HepG2 (cell line): ENCODE measurements at regions not wholly inside any gene's neighbourhood (a gene's known extent, or its start where the extent isn't known, plus 50 kb on each side); places are given as distances from the start of the nearest gene placed in this dataset.

Source experiments
- ATAC-seq: fragments of 200-7000 bp; cut with Tn5 transposase; 3 replicates; pipeline ENCODE4 v1.9.1; 2020; ENCODE audit warnings: mild to moderate bottlenecking, moderate library complexity
- BruUV-seq: library from RNA; stranded (reverse); fragments of 400-500 nt; replicated peaks from 2 replicates; lab custom pipeline; 2021; lab: Mats Ljungman, UMichigan
- CTCF ChIA-PET: fragments of 300-600 bp; formaldehyde crosslinking; extraction: SDS; loops from one replicate; lab custom pipeline; 2021; ENCODE audit warnings: low total read pairs, inconsistent platforms, low intra/inter-chr PET ratio; lab: Yijun Ruan, JAX
- POLR2A ChIA-PET: fragments of 350-600 bp; sonication (Branson Sonifier 250); formaldehyde crosslinking; loops from one replicate; lab custom pipeline; 2020; ENCODE audit warnings: antibody characterized with exemption, inconsistent platforms; lab: Yijun Ruan, JAX
- DNase-seq: peaks from one replicate; pipeline ENCODE4 v3.0.0-alpha.2; 2015; ENCODE audit warnings: low spot score
- FAIRE-seq: peaks from 3 replicates; lab custom pipeline; 2011; peaks lifted over from hg19 to GRCh38; lab: Jason Lieb, UNC
- H2AFZ ChIP-seq: one replicate; pipeline ENCODE4 v1.6.1; 2011; ENCODE audit warnings: low read length, inconsistent platforms
- H3K27ac ChIP-seq: fragments of 300-600 bp; 3 replicates; pipeline ENCODE4 v1.8.0; 2011; ENCODE audit warnings: mixed run types, mild to moderate bottlenecking, mixed read lengths, low read length, inconsistent platforms; ENCODE audit not compliant: insufficient read depth; ENCODE audit errors: extremely low read length
- H3K27me3 ChIP-seq, 2 experiments: fragments of 200-600 bp in 1 of 2; 2 replicates in 1 of 2; 3 replicates in 1 of 2; pipeline versions ENCODE4 v1.6.0 to v1.8.0; 2011; ENCODE audit warnings: low read length in 2 of 2, mild to moderate bottlenecking in 2 of 2, moderate library complexity in 2 of 2, inconsistent platforms in 1 of 2; ENCODE audit not compliant: insufficient read depth in 2 of 2, control insufficient read depth in 1 of 2
- H3K36me3 ChIP-seq, 2 experiments: fragments of 200-600 bp in 1 of 2; replicated peaks in 1 of 2; 2 replicates in 1 of 2; 3 replicates in 1 of 2; pipeline versions ENCODE4 v1.5.1 to v1.8.0; 2011; ENCODE audit warnings: low read length in 2 of 2, inconsistent platforms in 1 of 2; ENCODE audit not compliant: insufficient read depth in 2 of 2, control insufficient read depth in 1 of 2
- H3K4me1 ChIP-seq: 2 replicates; pipeline ENCODE4 v1.5.1; 2012; ENCODE audit warnings: low read length, inconsistent platforms; ENCODE audit not compliant: insufficient read depth
- H3K4me2 ChIP-seq: 2 replicates; pipeline ENCODE4 v1.6.0; 2011; ENCODE audit warnings: low read depth, low read length, inconsistent platforms
- H3K4me3 ChIP-seq, 3 experiments: fragments of 200-600 bp in 1 of 3; sonication (generic), shearing (Covaris generic) in 1 of 3; replicated peaks in 1 of 3; 2 replicates each; pipeline ENCODE4 v1.5.1; 2011 to 2016; ENCODE audit warnings: low read length in 3 of 3, inconsistent platforms in 2 of 3, low read depth in 2 of 3, mild to moderate bottlenecking in 2 of 3, control low read depth in 1 of 3, mixed read lengths in 1 of 3; ENCODE audit not compliant: insufficient read depth in 1 of 3
- H3K79me2 ChIP-seq: one replicate; pipeline ENCODE4 v1.6.1; 2011; ENCODE audit warnings: low read length, inconsistent platforms; ENCODE audit not compliant: insufficient read depth
- H3K9ac ChIP-seq: 2 replicates; pipeline ENCODE4 v1.6.0; 2011; ENCODE audit warnings: mild to moderate bottlenecking, low read depth, low read length, inconsistent platforms; ENCODE audit not compliant: insufficient read depth
- H3K9me3 ChIP-seq: 2 replicates; pipeline ENCODE4 v1.5.1; 2012; ENCODE audit warnings: mild to moderate bottlenecking, low read length
- H4K20me1 ChIP-seq: 2 replicates; pipeline ENCODE4 v1.6.0; 2011; ENCODE audit warnings: inconsistent platforms, mild to moderate bottlenecking, low read length, moderate library complexity; ENCODE audit not compliant: insufficient read depth
- ASH2L ChIP-seq: fragments of 300-600, 200-600 bp; sonication (generic); IDR thresholded peaks from 2 replicates; pipeline ENCODE4 v1.7.0; 2017; ENCODE audit warnings: low read depth, mild to moderate bottlenecking, moderate library complexity, mixed read lengths, low read length; ENCODE audit not compliant: insufficient read length
- HHEX ChIP-seq: IDR thresholded peaks from 2 replicates; pipeline ENCODE4 v1.6.1; 2016; ENCODE audit warnings: control low read depth
- KAT8 ChIP-seq: IDR thresholded peaks from 2 replicates; pipeline ENCODE4 v1.6.1; 2016; ENCODE audit warnings: missing genetic modification reagents, missing compliant biosample characterization
- NAIF1 ChIP-seq: sonication (generic); formaldehyde crosslinking; IDR thresholded peaks from 2 replicates; pipeline ENCODE4 v1.5.0; 2020; ENCODE audit warnings: mild to moderate bottlenecking, missing genetic modification reagents, borderline replicate concordance
- SRF ChIP-seq: IDR thresholded peaks from 2 replicates; pipeline ENCODE4 v1.6.1; 2011; ENCODE audit warnings: mild to moderate bottlenecking, low read depth, low read length, moderate library complexity
- TCF12 ChIP-seq, 2 experiments: fragments of 450-650 bp in 1 of 2; sonication (generic) in 1 of 2; formaldehyde crosslinking in 1 of 2; IDR thresholded peaks; 2 replicates each; pipeline versions ENCODE4 v1.6.1 to v1.8.0; 2017 to 2022; ENCODE audit warnings: antibody characterized with exemption in 1 of 2, mild to moderate bottlenecking in 1 of 2, missing genetic modification reagents in 1 of 2, moderate library complexity in 1 of 2
- THAP11 ChIP-seq: IDR thresholded peaks from 2 replicates; pipeline ENCODE4 v1.6.1; 2016; ENCODE audit warnings: missing biosample characterization, missing genetic modification reagents
- ZFP37 ChIP-seq: sonication (generic); formaldehyde crosslinking; IDR thresholded peaks from 2 replicates; pipeline ENCODE4 v1.4.0; 2020; ENCODE audit warnings: missing genetic modification reagents, borderline replicate concordance
- ZFYVE20 ChIP-seq: sonication (generic); formaldehyde crosslinking; IDR thresholded peaks from 2 replicates; pipeline ENCODE4 v1.8.0; 2023; ENCODE audit warnings: low read depth, mild to moderate bottlenecking, moderate library complexity, missing genetic modification reagents, borderline replicate concordance
- WGBS: methylation state at CpG from one replicate; pipeline ENCODE4 v1.1.6; 2017; ENCODE audit warnings: low lambda C conversion rate; 5-methylcytosine and 5-hydroxymethylcytosine counted together
- in situ Hi-C: cut with HindIII; loops from 2 replicates; pipeline ENCODE4 v1.10.0; 2017; ENCODE audit warnings: low pct_unique_long_range_greater_than_20kb; ENCODE audit not compliant: extremely low pct_ligation_motif_present
- intact Hi-C: fragments of 100-400 bp; cut with micrococcal nuclease; formaldehyde crosslinking; loops from one replicate; pipeline ENCODE4 v1.10.0; 2022; ENCODE audit not compliant: unreplicated experiment
- TF ChIP-seq, protein P1 (sequence below): IDR thresholded peaks from 2 replicates; pipeline ENCODE4 v1.6.1; 2016; ENCODE audit warnings: mild to moderate bottlenecking

DNA sequence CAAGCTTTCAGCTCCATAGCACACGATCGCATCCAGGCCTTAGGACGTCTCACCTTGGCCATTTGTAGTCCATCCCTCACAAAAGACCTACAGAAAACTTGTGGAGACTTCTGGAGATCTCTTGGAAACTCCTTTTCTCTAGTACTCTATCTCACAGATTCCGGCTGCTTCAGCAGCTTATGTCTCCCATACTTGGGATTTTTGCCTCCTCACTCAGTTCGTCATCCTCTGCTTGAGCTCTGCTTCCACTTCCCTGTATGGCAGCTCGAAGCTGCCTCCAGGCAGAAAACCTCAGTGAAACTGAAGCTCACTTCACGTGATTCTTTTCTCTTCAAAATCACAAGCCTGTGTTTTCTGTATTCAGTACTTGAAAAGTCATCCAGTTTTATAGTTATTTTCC is 178.7 kb upstream of the GDF10 start:
- no peaks in the 10 kb centered on the region for H3K4me1 ChIP-seq
- H3K36me3 ChIP-seq, result no peaks in the 10 kb centered on the region
- FAIRE-seq (no peak), ATAC-seq (no peak), DNase-seq (no peak)
- CTCF ChIA-PET, result no interaction called here
- H3K4me3 ChIP-seq, result no peak overlapping the region
- H4K20me1 ChIP-seq, result no peaks in the 10 kb centered on the region
- no peak overlapping the region for H3K4me2 ChIP-seq
- no TSS peak for BruUV-seq
- no peak overlapping the region for H3K27ac ChIP-seq
- no peaks in the 10 kb centered on the region; a peak in 2 of 5 replicates for H3K27me3 ChIP-seq
- H3K79me2 ChIP-seq, result no peaks in the 10 kb centered on the region
- POLR2A ChIA-PET, result no interaction called here
- H3K9ac ChIP-seq, result no peak overlapping the region
- in situ Hi-C loops (no loop called here), intact Hi-C loops (no loop called here)
- WGBS, result 29% methylated on average over 7 of the region's 7 CpGs
- TF ChIP-seq ASH2L, result no peak
- no peak for TF ChIP-seq NAIF1 (CRISPR knock-in tag)
- TF ChIP-seq KAT8 (CRISPR knock-in tag), result no peak
- TF ChIP-seq TCF12 (IDR thresholded peaks at IDR 0.05), result no peak
- TF ChIP-seq TCF12 (CRISPR knock-in tag; IDR thresholded peaks at IDR 0.05), result no peak
- no peak for TF ChIP-seq HHEX
- no peak for TF ChIP-seq ZFP37 (CRISPR knock-in tag)
- TF ChIP-seq, protein P1, sequence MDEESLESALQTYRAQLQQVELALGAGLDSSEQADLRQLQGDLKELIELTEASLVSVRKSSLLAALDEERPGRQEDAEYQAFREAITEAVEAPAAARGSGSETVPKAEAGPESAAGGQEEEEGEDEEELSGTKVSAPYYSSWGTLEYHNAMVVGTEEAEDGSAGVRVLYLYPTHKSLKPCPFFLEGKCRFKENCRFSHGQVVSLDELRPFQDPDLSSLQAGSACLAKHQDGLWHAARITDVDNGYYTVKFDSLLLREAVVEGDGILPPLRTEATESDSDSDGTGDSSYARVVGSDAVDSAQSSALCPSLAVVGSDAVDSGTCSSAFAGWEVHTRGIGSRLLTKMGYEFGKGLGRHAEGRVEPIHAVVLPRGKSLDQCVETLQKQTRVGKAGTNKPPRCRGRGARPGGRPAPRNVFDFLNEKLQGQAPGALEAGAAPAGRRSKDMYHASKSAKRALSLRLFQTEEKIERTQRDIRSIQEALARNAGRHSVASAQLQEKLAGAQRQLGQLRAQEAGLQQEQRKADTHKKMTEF (CRISPR knock-in tag), result no peak
- H2AFZ ChIP-seq, result no peak overlapping the region
- H3K9me3 ChIP-seq, result no peaks in the 10 kb centered on the region

DNA sequence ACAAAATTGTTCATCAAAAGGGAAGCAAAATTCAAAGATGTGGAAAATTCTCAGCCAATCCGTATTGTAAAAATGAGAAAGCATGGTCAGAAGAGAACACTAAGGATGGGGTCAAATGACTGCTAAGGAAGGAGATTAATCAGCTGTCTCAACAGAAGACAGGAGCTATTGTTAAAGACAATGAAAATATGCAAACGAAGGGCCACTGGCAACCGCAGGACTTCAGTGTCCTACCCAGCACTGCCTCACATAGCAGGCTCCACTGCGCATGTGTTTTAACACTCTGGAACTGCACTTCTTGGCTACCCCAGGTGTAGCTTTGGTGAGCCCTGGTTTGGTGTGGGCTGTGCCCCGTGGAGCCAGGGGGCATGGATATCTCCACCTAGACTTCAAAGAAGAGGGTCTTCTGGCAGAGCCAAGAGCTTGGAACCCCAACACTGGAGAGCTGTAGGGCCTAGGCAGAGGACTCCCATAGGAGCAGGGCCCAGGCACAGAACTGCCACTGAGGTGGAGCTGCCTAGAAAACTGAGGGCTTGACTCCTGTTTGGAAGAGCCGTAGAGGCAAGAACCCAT is 176.2 kb upstream of the GDF10 start:
- CTCF ChIA-PET, result no interaction called here

More for the DNA sequence above, 176.2 kb upstream of the GDF10 start:
- no peaks in the 10 kb centered on the region for H3K36me3 ChIP-seq
- in situ Hi-C loops, result no loop called here
- 25% methylated on average over 3 of the region's 6 CpGs for WGBS
- H3K9ac ChIP-seq, result no peak overlapping the region
- ATAC-seq, result no peak
- H3K4me2 ChIP-seq, result no peak overlapping the region
- FAIRE-seq, result no peak
- DNase-seq, result no peak
- no peaks in the 10 kb centered on the region for H4K20me1 ChIP-seq
- H3K4me3 ChIP-seq, result no peak overlapping the region
- no peaks in the 10 kb centered on the region for H3K79me2 ChIP-seq
- POLR2A ChIA-PET, result no interaction called here
- H2AFZ ChIP-seq, result no peak overlapping the region
- no TSS peak for BruUV-seq
- intact Hi-C loops, result no loop called here
- H3K27me3 ChIP-seq, result peaks cover 0 to 4% of the 10 kb centered on the region in 2 experiments; a peak in 2 of 5 replicates
- no peaks in the 10 kb centered on the region for H3K4me1 ChIP-seq
- no peaks in the 10 kb centered on the region for H3K9me3 ChIP-seq
- no peak for TF ChIP-seq SRF
- TF ChIP-seq ZFYVE20 (CRISPR knock-in tag), result no peak
- no peak for TF ChIP-seq THAP11 (CRISPR knock-in tag)
- no peak overlapping the region for H3K27ac ChIP-seq
